ENCODE measurements at regions not wholly inside any gene's neighbourhood (a gene's known extent, or its start where the extent isn't known, plus 50 kb on each side); places are given as distances from the start of the nearest gene placed in this dataset.

DNA sequence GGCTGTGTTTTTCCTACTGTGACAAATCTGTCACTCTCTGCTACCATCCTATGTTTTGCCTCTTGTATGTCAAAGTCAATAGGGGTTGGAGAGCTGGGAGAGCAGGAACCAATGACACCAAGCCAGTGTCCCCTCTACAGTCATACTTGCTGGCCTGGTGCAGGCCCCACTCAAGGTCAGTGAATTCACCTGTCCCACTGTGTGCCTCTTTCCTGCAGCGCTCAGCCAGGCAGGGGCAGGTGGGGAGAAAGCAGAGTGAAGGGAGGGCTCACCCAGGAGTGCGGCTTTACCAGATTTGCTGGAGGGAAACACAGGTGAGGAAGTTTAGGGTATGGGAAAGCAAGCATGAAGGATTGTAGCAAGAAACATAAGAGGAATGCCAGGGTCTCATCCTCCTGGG, 114.5 kb downstream of the GYPC start:
- 100% methylated on average over 1 of the region's 2 CpGs for WGBS (ENCODE audit: insufficient coverage)
- Mint-ChIP-seq H3K36me3 (no peaks in the 10 kb centered on the region), H3K9me3 (peaks cover 0 to 5% (median 0%) of the 10 kb centered on the region in 7 donors), H3K4me1 (peaks cover 15% of the 10 kb centered on the region), H3K27ac (no peak overlapping the region), H3K27me3 (ENCODE audit: low read depth in 3 of 3) (peaks cover 6 to 9% (median 7%) of the 10 kb centered on the region in 3 donors), H3K4me3 (no peak overlapping the region)
- Histone ChIP-seq H3K79me2 (ENCODE audit: insufficient read depth, low read length) (no peaks in the 10 kb centered on the region), H3K4me3 (replicated peaks in 1 of 3; ENCODE audit: low read depth in 2 of 3, low read length in 3 of 3) (no peak overlapping the region), H3K27ac (ENCODE audit: low read depth in 1 of 2, low read length in 2 of 2) (no peak overlapping the region), H3K27me3 (ENCODE audit: control insufficient read depth in 2 of 2, insufficient read depth in 2 of 2, low read length in 2 of 2) (no peaks in the 10 kb centered on the region), H2AFZ (ENCODE audit: insufficient read depth, low read depth, low read length, poor library complexity, severe bottlenecking) (no peak overlapping the region), H3K36me3 (replicated peaks in 1 of 2; ENCODE audit: control insufficient read depth in 1 of 2, insufficient read depth in 2 of 2, low read length in 2 of 2) (no peaks in the 10 kb centered on the region), H3K4me1 (ENCODE audit: control insufficient read depth in 1 of 2, insufficient read depth in 2 of 2, low read length in 2 of 2) (peaks cover 2% of the 10 kb centered on the region in 2 donors), H3K4me2 (replicated peaks; ENCODE audit: extremely low read depth, low read length, poor library complexity, severe bottlenecking) (no peak overlapping the region), H4K20me1 (ENCODE audit: insufficient read depth, low read length) (no peaks in the 10 kb centered on the region), H3K9ac (ENCODE audit: insufficient read depth, low read length, poor library complexity, severe bottlenecking) (no peak overlapping the region), H3K9me3 (replicated peaks in 1 of 2; ENCODE audit: control insufficient read depth in 1 of 2, insufficient read depth in 1 of 2, low read length in 2 of 2) (no peaks in the 10 kb centered on the region)
- intact Hi-C loops (cut with micrococcal nuclease), result no loop called here
- DNase-seq, result no peak
- TF ChIP-seq, protein P1, sequence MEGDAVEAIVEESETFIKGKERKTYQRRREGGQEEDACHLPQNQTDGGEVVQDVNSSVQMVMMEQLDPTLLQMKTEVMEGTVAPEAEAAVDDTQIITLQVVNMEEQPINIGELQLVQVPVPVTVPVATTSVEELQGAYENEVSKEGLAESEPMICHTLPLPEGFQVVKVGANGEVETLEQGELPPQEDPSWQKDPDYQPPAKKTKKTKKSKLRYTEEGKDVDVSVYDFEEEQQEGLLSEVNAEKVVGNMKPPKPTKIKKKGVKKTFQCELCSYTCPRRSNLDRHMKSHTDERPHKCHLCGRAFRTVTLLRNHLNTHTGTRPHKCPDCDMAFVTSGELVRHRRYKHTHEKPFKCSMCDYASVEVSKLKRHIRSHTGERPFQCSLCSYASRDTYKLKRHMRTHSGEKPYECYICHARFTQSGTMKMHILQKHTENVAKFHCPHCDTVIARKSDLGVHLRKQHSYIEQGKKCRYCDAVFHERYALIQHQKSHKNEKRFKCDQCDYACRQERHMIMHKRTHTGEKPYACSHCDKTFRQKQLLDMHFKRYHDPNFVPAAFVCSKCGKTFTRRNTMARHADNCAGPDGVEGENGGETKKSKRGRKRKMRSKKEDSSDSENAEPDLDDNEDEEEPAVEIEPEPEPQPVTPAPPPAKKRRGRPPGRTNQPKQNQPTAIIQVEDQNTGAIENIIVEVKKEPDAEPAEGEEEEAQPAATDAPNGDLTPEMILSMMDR (IDR thresholded peaks at IDR 0.05), result no peak

DNA sequence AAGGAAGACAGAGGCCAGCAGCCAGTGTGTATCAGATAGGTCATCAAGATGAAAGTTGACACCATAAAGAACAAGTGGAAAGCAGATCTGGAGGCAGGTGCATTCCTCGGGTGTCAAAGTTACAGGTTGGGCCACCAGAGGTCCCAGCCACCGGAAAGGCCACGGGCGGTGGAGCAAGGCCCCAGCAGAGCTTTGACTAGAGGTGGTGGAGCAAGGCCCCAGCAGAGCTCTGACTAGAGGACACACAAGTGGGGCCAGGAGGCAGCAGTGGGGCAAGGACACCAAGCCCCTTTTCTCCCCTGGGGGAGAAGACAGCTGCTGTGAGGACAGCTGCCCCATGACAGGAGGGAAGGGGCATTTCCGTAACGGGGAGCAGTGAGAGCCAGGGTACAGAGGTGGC, 115.1 kb downstream of the GYPC start:
- intact Hi-C loops (cut with micrococcal nuclease), result no loop called here

More for the DNA sequence above, 115.1 kb downstream of the GYPC start:
- Histone ChIP-seq H3K4me3 (replicated peaks in 1 of 3; ENCODE audit: low read depth in 2 of 3, low read length in 3 of 3) (no peak overlapping the region), H2AFZ (ENCODE audit: insufficient read depth, low read depth, low read length, poor library complexity, severe bottlenecking) (no peak overlapping the region), H3K9ac (ENCODE audit: insufficient read depth, low read length, poor library complexity, severe bottlenecking) (no peak overlapping the region), H3K27me3 (ENCODE audit: control insufficient read depth in 2 of 2, insufficient read depth in 2 of 2, low read length in 2 of 2) (no peaks in the 10 kb centered on the region), H3K4me2 (replicated peaks; ENCODE audit: extremely low read depth, low read length, poor library complexity, severe bottlenecking) (no peak overlapping the region), H3K27ac (ENCODE audit: low read depth in 1 of 2, low read length in 2 of 2) (no peak overlapping the region), H3K79me2 (ENCODE audit: insufficient read depth, low read length) (no peaks in the 10 kb centered on the region), H3K9me3 (replicated peaks in 1 of 2; ENCODE audit: control insufficient read depth in 1 of 2, insufficient read depth in 1 of 2, low read length in 2 of 2) (no peaks in the 10 kb centered on the region), H4K20me1 (ENCODE audit: insufficient read depth, low read length) (no peaks in the 10 kb centered on the region), H3K36me3 (replicated peaks in 1 of 2; ENCODE audit: control insufficient read depth in 1 of 2, insufficient read depth in 2 of 2, low read length in 2 of 2) (no peaks in the 10 kb centered on the region), H3K4me1 (ENCODE audit: control insufficient read depth in 1 of 2, insufficient read depth in 2 of 2, low read length in 2 of 2) (peaks cover 2% of the 10 kb centered on the region in 2 donors)
- Mint-ChIP-seq H3K27me3 (ENCODE audit: low read depth in 3 of 3) (peaks cover 6 to 14% (median 7%) of the 10 kb centered on the region in 3 donors), H3K4me3 (no peak overlapping the region), H3K27ac (peak overlapping the region in 1 of 7 donors; percentile 43), H3K9me3 (peaks cover 0 to 5% (median 0%) of the 10 kb centered on the region in 7 donors), H3K36me3 (no peaks in the 10 kb centered on the region), H3K4me1 (peaks cover 14% of the 10 kb centered on the region)
- TF ChIP-seq, protein P1 (IDR thresholded peaks at IDR 0.05), result no peak
- WGBS (ENCODE audit: insufficient coverage), result 99% methylated on average over 6 of the region's 6 CpGs
- no peak for DNase-seq
